ENCODE measurements at regions not wholly inside any gene's neighbourhood (a gene's known extent, or its start where the extent isn't known, plus 50 kb on each side); places are given as distances from the start of the nearest gene placed in this dataset.

DNA sequence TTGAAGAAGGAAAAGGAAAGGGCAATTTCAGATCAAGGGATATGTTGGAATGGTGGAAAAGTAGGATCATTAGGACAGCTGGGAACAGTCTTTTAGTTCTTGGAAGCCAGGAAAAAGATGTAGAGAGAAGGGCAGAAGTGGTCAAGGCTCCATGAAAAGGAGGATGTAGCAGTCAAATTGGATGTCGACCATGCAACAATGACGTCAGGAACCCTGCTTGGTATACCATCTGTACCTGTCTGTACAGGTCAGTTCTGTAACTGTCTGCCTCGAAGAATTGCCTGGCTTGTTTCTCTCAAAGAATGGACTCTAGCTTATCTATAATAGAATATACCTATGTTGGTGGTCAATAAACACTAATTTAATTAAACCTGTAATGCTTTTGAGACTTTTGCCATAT, 157.8 kb upstream of the SGO1 start:
- TF ChIP-seq, protein P1, sequence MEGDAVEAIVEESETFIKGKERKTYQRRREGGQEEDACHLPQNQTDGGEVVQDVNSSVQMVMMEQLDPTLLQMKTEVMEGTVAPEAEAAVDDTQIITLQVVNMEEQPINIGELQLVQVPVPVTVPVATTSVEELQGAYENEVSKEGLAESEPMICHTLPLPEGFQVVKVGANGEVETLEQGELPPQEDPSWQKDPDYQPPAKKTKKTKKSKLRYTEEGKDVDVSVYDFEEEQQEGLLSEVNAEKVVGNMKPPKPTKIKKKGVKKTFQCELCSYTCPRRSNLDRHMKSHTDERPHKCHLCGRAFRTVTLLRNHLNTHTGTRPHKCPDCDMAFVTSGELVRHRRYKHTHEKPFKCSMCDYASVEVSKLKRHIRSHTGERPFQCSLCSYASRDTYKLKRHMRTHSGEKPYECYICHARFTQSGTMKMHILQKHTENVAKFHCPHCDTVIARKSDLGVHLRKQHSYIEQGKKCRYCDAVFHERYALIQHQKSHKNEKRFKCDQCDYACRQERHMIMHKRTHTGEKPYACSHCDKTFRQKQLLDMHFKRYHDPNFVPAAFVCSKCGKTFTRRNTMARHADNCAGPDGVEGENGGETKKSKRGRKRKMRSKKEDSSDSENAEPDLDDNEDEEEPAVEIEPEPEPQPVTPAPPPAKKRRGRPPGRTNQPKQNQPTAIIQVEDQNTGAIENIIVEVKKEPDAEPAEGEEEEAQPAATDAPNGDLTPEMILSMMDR (IDR thresholded peaks at IDR 0.05; ENCODE audit: borderline replicate concordance, insufficient read depth, low read depth, low read length): no peak
- no peak overlapping the region for H3K4me3 ChIP-seq (ENCODE audit: low read depth, low read length)

DNA sequence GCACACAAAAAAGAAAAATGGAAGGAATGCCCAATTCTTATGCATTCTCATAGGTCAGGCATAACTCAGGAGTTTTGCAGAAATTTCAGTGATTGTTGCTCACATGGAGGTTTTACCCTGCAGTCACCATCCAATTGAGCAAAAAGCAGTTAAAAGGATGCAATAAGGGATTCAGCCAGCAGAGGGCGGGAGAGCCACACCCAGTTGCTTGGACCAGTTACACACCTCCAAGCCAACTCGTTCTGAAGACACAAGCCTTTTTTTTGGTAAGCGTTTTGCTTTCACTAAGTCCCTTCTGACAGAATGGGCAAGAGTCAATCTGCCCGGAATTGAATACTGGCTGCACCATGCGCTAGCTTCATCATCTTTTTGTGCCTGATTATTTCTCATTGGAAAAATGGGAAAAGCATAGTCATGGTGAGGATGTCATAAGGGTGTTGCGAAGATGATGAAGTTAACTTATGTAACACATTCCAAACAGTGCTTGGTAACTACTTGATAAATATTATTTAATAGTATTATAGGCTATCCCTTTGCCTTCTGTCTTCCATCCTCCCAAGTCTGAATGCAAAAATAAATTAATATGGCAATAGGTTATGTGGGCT, 154.4 kb upstream of the SGO1 start:
- no peak overlapping the region for H3K4me3 ChIP-seq (ENCODE audit: low read depth, low read length)
- TF ChIP-seq, protein P1 (IDR thresholded peaks at IDR 0.05; ENCODE audit: borderline replicate concordance, insufficient read depth, low read depth, low read length): peak; percentile 91

DNA sequence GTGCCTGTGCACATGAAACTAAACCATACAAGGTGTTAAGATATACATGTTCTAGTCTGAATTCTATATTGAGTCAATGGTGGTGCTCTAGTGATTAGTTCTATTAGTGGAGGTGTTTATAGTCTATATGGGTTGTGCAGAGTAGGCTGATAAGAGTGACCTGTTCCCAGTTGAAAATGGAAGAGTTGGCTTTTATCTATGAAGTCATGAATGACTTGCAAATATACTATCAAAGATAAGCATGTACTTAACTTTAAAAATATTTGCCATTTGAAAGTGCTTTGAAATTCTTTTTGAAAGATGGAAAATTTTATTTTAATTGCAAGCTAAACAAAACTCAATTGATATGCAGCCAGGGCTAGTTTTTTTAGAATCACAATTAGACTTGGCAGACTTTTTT, 150.6 kb upstream of the SGO1 start:
- TF ChIP-seq, protein P1 (IDR thresholded peaks at IDR 0.05; ENCODE audit: borderline replicate concordance, insufficient read depth, low read depth, low read length): no peak
- H3K4me3 ChIP-seq (ENCODE audit: low read depth, low read length): no peak overlapping the region

DNA sequence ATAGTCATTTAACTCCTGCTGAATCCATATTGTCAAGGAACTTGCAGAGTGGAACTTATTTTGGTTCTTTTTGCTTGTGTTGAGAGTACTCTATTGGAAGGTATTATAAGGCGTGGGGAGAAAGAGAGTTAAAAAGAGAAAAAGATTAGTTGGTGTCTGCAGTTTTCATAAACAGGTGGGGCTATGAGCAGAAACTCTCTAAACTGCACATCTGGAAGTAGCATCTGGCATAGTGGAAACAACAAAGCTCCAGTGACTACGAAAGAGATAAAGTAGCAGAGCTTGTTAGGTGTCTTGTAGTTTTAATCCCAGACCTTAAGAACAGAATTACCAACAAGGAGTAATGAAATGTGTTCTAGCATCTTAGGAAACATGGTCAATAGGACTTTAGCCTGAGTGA, 148.8 kb upstream of the SGO1 start:
- TF ChIP-seq, protein P1 (IDR thresholded peaks at IDR 0.05; ENCODE audit: borderline replicate concordance, insufficient read depth, low read depth, low read length): no peak
- H3K4me3 ChIP-seq (ENCODE audit: low read depth, low read length): no peak overlapping the region

DNA sequence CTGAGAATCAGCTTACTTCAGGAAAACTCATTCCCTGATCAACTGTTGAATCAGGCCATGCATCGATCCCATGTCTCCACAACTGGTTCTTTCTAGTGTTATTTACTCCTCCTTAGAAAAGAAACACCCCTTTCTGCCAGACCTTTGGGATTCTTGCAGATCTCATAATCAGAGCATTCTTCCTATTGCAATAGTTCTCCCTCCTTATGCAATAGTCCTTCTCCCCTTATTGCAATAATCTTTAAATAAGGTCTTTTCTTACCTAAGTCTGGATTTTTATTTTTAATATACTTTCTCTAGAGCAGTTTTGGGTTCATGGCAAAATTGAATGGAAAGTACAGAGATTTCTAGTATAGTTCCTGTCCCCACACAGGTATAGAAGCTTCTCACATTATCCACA, 141.9 kb upstream of the SGO1 start:
- no peak overlapping the region for H3K4me3 ChIP-seq (ENCODE audit: low read depth, low read length)
- TF ChIP-seq, protein P1 (IDR thresholded peaks at IDR 0.05; ENCODE audit: borderline replicate concordance, insufficient read depth, low read depth, low read length): no peak

DNA sequence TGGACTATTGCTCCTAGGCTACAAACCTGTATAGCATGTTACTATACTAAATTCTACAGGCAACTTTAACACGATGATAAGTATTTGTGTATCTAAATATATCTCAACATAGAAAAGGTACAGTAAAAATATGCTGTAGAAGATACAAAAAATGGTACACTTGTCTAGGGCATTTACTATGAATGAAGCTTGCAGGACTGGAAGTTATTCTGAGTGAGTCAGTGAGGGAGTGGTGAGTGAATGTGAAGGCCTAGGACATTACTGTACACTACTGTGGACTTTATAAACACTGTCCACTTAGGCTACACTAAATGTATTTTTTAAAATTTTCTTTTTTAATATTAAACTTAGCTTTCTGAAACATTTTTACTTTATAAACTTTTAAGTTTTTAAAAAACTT, 140.5 kb upstream of the SGO1 start:
- H3K4me3 ChIP-seq (ENCODE audit: low read depth, low read length): no peak overlapping the region
- TF ChIP-seq, protein P1 (IDR thresholded peaks at IDR 0.05; ENCODE audit: borderline replicate concordance, insufficient read depth, low read depth, low read length): no peak

DNA sequence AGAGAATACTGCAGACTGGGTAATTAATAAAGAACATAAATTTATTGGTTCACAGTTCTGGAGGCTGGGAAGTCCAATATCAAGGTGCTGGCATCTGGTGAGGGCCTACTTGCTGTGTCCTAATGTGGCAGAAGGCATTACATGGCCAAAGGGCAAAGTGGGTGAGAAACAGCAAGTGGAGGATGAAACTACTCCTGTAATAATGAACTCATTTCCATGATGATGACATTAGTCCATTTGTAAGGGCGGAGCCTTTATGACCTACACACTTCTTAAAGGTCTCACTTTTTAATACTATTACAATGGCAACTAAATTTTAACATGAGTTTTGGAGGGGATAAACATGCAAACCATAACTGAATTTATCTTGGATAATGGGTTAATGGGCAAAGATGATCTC, 139.6 kb upstream of the SGO1 start:
- H3K4me3 ChIP-seq (ENCODE audit: low read depth, low read length): no peak overlapping the region
- TF ChIP-seq, protein P1 (IDR thresholded peaks at IDR 0.05; ENCODE audit: borderline replicate concordance, insufficient read depth, low read depth, low read length): no peak

All from GM12875 (cell line).